H1 (cell line): ENCODE measurements at regions not wholly inside any gene's neighbourhood (a gene's known extent, or its start where the extent isn't known, plus 50 kb on each side); places are given as distances from the start of the nearest gene placed in this dataset.

Experiments
- JUN ChIP-seq: IDR thresholded peaks from 2 replicates; pipeline ENCODE4 v1.6.1; 2011; ENCODE audit warnings: low read depth, mild to moderate bottlenecking, improper control_type of control experiment, low read length
- JUND ChIP-seq: IDR thresholded peaks from 2 replicates; pipeline ENCODE4 v1.6.1; 2011; ENCODE audit warnings: mild to moderate bottlenecking, improper control_type of control experiment, low read length
- MAFK ChIP-seq: IDR thresholded peaks from 2 replicates; pipeline ENCODE4 v1.6.1; 2012; ENCODE audit warnings: low read depth, mild to moderate bottlenecking, improper control_type of control experiment, low read length
- NRF1 ChIP-seq: IDR thresholded peaks from 2 replicates; pipeline ENCODE4 v1.6.1; 2011; ENCODE audit warnings: mild to moderate bottlenecking, low read depth, low read length, improper control_type of control experiment
- POLR2A ChIP-seq, 2 experiments: IDR thresholded peaks; 1 replicate in 1 of 2; 2 replicates in 1 of 2; pipeline ENCODE4 v1.6.1; 2011; ENCODE audit warnings: low read depth in 2 of 2, low read length in 2 of 2, mild to moderate bottlenecking in 2 of 2; ENCODE audit errors: control extremely low read depth in 1 of 2
- POU5F1 ChIP-seq: IDR thresholded peaks from 2 replicates; pipeline ENCODE4 v1.6.1; 2011; ENCODE audit warnings: low read depth, mild to moderate bottlenecking, low read length, moderate library complexity
- SRF ChIP-seq: IDR thresholded peaks from 2 replicates; pipeline ENCODE4 v1.6.1; 2011; ENCODE audit warnings: mild to moderate bottlenecking, low read depth, low read length, moderate library complexity
- TAF1 ChIP-seq: IDR thresholded peaks from 2 replicates; pipeline ENCODE4 v1.6.1; 2011; ENCODE audit warnings: mild to moderate bottlenecking, low read depth, low read length
- TEAD4 ChIP-seq: IDR thresholded peaks from 2 replicates; pipeline ENCODE4 v1.6.1; 2012; ENCODE audit warnings: low read depth, low read length, inconsistent platforms, mixed read lengths

DNA sequence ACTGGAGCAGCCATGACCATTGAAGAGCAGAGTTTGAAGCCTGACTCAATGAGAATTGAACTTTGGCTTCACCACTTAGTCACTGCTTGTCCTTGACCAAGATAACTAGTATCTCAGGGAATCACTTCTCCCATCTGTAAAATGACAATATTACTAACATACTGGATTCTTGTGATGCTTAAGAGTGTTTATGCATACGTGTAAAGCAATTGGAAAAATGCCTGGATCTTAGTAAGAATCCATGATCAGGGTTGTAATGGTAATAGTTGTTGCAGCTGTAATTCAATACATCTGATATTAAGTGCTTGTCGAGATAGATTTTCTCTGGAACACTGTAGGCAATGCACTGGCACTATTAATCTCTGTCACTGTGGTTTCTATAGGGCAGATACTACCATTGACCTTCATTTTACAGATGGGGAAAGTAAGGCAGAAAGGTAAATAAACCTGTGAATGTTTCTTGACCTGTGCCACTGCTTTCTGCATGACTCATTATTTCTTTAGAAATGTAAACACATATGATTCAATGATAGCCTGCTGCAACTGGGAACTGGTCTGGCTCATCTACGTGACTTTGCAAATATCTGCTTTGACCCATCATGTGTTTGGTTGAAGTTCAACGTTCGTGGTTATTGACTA, 662.5 kb downstream of the PLA2G4A start (continued):
- TF ChIP-seq TEAD4 (no peak), POU5F1 (no peak), NRF1 (no peak), JUN (no peak), TAF1 (no peak), SRF (no peak), JUND (no peak), MAFK (no peak), POLR2A (IDR thresholded peaks at IDR 0.05; ENCODE audit: control extremely low read depth in 1 of 2, low read depth in 2 of 2, low read length in 2 of 2) (no peak)
